ENCODE measurements at regions not wholly inside any gene's neighbourhood (a gene's known extent, or its start where the extent isn't known, plus 50 kb on each side); places are given as distances from the start of the nearest gene placed in this dataset.

DNA sequence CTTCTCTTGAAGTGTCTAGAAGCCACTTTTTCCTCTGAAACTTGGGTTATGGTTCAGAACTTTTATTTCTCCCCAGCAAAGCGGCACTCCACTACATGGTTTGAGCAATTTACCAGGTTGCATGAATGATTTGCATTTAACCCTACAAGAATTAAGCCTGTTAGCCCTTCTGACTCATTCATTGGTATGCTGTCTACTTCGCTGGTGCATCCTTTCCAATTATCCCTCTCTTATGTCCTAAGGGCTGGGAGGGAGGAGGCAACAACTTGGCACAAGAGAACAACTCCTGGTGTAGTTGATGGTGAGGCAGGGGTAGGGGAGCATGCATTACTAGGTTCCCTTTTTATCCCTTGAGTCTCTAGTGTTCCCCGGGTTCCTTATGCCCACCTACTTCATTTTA lies 293.4 kb upstream of the MEX3C start:
- POLR2A ChIA-PET = no interaction called here
- in situ Hi-C loops (cut with MboI) = no loop called here

More for the DNA sequence above, 293.4 kb upstream of the MEX3C start:
- Histone ChIP-seq H3K9me3 (replicated peaks; ENCODE audit: control insufficient read depth, insufficient read depth, low read depth, low read length) (no peaks in the 10 kb centered on the region), H4K20me1 (replicated peaks; ENCODE audit: control insufficient read depth, insufficient read depth, low read length) (no peaks in the 10 kb centered on the region), H3K36me3 (ENCODE audit: control insufficient read depth, insufficient read depth, low read length) (no peaks in the 10 kb centered on the region), H3K4me1 (replicated peaks in 1 of 2; ENCODE audit: control insufficient read depth in 2 of 2, insufficient read depth in 2 of 2, low read length in 2 of 2) (no peaks in the 10 kb centered on the region), H3K79me2 (ENCODE audit: control insufficient read depth, insufficient read depth, low read length) (no peaks in the 10 kb centered on the region), H3K4me3 (no peak overlapping the region), H3K27ac (ENCODE audit: extremely low read depth, low read depth, low read length) (no peak overlapping the region), H3K4me2 (ENCODE audit: insufficient read depth, low read length) (no peak overlapping the region), H3K9me1 (ENCODE audit: control insufficient read depth, insufficient read depth, low read length) (no peaks in the 10 kb centered on the region), H2AFZ (ENCODE audit: low read depth, low read length) (no peak overlapping the region), H3K27me3 (ENCODE audit: control insufficient read depth in 2 of 2, insufficient read depth in 2 of 2, low read length in 2 of 2) (no peaks in the 10 kb centered on the region), H3K9ac (ENCODE audit: insufficient read depth in 1 of 2, low read depth in 2 of 2, low read length in 2 of 2) (no peak overlapping the region)
- no TSS peak for BruUV-seq (replicated peaks)
- ATAC-seq (no peak), FAIRE-seq (no peak), DNase-seq (ENCODE audit: extremely low read depth in 1 of 4, low spot score in 3 of 4) (no peak)
- CTCF ChIA-PET (ENCODE audit: low intra/inter-chr PET ratio) = no interaction called here
- TF ChIP-seq, protein P1, sequence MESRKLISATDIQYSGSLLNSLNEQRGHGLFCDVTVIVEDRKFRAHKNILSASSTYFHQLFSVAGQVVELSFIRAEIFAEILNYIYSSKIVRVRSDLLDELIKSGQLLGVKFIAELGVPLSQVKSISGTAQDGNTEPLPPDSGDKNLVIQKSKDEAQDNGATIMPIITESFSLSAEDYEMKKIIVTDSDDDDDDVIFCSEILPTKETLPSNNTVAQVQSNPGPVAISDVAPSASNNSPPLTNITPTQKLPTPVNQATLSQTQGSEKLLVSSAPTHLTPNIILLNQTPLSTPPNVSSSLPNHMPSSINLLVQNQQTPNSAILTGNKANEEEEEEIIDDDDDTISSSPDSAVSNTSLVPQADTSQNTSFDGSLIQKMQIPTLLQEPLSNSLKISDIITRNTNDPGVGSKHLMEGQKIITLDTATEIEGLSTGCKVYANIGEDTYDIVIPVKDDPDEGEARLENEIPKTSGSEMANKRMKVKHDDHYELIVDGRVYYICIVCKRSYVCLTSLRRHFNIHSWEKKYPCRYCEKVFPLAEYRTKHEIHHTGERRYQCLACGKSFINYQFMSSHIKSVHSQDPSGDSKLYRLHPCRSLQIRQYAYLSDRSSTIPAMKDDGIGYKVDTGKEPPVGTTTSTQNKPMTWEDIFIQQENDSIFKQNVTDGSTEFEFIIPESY (CRISPR knock-in tag; IDR thresholded peaks at IDR 0.05) = no peak
- TF ChIP-seq, protein P2, sequence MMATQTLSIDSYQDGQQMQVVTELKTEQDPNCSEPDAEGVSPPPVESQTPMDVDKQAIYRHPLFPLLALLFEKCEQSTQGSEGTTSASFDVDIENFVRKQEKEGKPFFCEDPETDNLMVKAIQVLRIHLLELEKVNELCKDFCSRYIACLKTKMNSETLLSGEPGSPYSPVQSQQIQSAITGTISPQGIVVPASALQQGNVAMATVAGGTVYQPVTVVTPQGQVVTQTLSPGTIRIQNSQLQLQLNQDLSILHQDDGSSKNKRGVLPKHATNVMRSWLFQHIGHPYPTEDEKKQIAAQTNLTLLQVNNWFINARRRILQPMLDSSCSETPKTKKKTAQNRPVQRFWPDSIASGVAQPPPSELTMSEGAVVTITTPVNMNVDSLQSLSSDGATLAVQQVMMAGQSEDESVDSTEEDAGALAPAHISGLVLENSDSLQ (IDR thresholded peaks at IDR 0.05) = no peak
- no peak for TF ChIP-seq LARP7 (IDR thresholded peaks at IDR 0.05)
- no peak for TF ChIP-seq ZNF133 (CRISPR knock-in tag; IDR thresholded peaks at IDR 0.05)
- TF ChIP-seq, protein P3, sequence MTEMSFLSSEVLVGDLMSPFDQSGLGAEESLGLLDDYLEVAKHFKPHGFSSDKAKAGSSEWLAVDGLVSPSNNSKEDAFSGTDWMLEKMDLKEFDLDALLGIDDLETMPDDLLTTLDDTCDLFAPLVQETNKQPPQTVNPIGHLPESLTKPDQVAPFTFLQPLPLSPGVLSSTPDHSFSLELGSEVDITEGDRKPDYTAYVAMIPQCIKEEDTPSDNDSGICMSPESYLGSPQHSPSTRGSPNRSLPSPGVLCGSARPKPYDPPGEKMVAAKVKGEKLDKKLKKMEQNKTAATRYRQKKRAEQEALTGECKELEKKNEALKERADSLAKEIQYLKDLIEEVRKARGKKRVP (CRISPR knock-in tag; IDR thresholded peaks at IDR 0.05) = no peak
- no peak for TF ChIP-seq ZFP30 (CRISPR knock-in tag; IDR thresholded peaks at IDR 0.05; ENCODE audit: borderline replicate concordance)
- no peak for TF ChIP-seq HCFC1 (IDR thresholded peaks at IDR 0.05; ENCODE audit: low read depth, low read length)
- TF ChIP-seq JUNB (CRISPR knock-in tag; conservative IDR thresholded peaks at IDR 0.05) = no peak
- TF ChIP-seq HNRNPLL (IDR thresholded peaks at IDR 0.05; ENCODE audit: low read depth, low read length, poor library complexity, severe bottlenecking) = no peak
- no peak for TF ChIP-seq CBX1 (IDR thresholded peaks at IDR 0.05; ENCODE audit: low read depth)
- no peak for TF ChIP-seq ILF3 (IDR thresholded peaks at IDR 0.05; ENCODE audit: borderline replicate concordance)
- TF ChIP-seq CBX5 (IDR thresholded peaks at IDR 0.05; ENCODE audit: borderline replicate concordance, low read depth) = no peak
- TF ChIP-seq FOXK2 (conservative IDR thresholded peaks at IDR 0.05 in 1 of 2, IDR thresholded peaks at IDR 0.05 in 1 of 2; ENCODE audit: low read depth in 2 of 2) = no peak
- TF ChIP-seq, protein P4, sequence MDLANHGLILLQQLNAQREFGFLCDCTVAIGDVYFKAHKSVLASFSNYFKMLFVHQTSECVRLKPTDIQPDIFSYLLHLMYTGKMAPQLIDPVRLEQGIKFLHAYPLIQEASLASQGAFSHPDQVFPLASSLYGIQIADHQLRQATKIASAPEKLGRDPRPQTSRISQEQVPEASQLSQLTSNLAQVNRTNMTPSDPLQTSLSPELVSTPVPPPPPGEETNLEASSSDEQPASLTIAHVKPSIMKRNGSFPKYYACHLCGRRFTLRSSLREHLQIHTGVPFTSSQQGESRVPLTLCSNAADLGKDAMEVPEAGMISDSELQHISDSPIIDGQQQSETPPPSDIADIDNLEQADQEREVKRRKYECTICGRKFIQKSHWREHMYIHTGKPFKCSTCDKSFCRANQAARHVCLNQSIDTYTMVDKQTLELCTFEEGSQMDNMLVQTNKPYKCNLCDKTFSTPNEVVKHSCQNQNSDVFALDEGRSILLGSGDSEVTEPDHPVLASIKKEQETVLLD (IDR thresholded peaks at IDR 0.05) = no peak
- no peak for TF ChIP-seq ZNF143 (CRISPR knock-in tag; IDR thresholded peaks at IDR 0.05)
- intact Hi-C loops (cut with micrococcal nuclease) = no loop called here
- 0% methylated on average over 3 of the region's 3 CpGs for WGBS (ENCODE audit: insufficient coverage, low coverage, missing lambda C conversion rate)

Data from K562 (cell line).